Sigmoid colon (tissue), 4 donors: ENCODE measurements at regions not wholly inside any gene's neighbourhood (a gene's known extent, or its start where the extent isn't known, plus 50 kb on each side); places are given as distances from the start of the nearest gene placed in this dataset.

Experiments
- CTCF ChIP-seq, 4 experiments: fragments of 450-650 bp in 3 of 4; fragments of 200-600 bp in 1 of 4; IDR thresholded peaks; one replicate each; pipeline ENCODE4 v1.5.1; 2016 to 2019; ENCODE audit warnings: antibody characterized with exemption in 4 of 4, mild to moderate bottlenecking in 3 of 4, moderate library complexity in 2 of 4
- EP300 ChIP-seq, 4 donors: sonication (generic); formaldehyde crosslinking; IDR thresholded peaks; one replicate each; pipeline ENCODE4 v1.6.1; 2017; ENCODE audit warnings: antibody characterized with exemption in 4 of 4

DNA sequence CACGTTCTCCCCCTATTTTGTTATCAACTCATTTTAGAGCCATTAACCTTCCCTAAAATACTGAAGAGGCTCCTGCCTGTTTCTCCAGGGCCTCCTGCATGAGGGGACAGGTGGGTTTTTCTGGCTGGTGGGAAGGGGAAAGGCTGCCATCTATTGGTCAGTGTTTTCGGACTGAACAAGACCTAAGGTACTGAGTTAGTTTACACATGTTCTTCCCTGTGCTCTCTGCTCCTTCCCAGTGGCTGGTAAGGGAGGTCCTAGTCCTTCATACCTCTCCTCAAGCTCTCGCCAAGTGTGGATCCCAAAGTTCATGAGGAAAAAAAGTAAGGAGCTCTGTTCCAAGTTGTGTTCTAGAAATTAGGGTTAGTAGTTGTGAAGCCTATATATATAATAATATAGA, 357.5 kb downstream of the FSCB start:
- TF ChIP-seq CTCF (IDR thresholded peaks at IDR 0.05) (no peak), EP300 (IDR thresholded peaks at IDR 0.05) (no peak)
